ENCODE measurements at regions not wholly inside any gene's neighbourhood (a gene's known extent, or its start where the extent isn't known, plus 50 kb on each side); places are given as distances from the start of the nearest gene placed in this dataset.

GRCh38 chr13:80823472-80823871 lies 482.5 kb upstream of the SPRY2 start:
- TF ChIP-seq POLR2AphosphoS5 (IDR thresholded peaks at IDR 0.05) (no peak), CTCF (IDR thresholded peaks at IDR 0.05) (no peak)
